AG09309 (cell line): ENCODE measurements at regions not wholly inside any gene's neighbourhood (a gene's known extent, or its start where the extent isn't known, plus 50 kb on each side); places are given as distances from the start of the nearest gene placed in this dataset.

ENCODE experiments used
- DNase-seq: peaks from one replicate; pipeline ENCODE4 v3.0.0-alpha.2; 2010; ENCODE audit warnings: low read depth
- H3K4me3 ChIP-seq: 2 replicates; pipeline ENCODE4 v1.5.1; 2011; ENCODE audit warnings: mild to moderate bottlenecking, low read depth, low read length, moderate library complexity; ENCODE audit not compliant: control insufficient read depth
- TF ChIP-seq, protein P1 (sequence below): IDR thresholded peaks from 2 replicates; pipeline ENCODE4 v1.5.1; 2011; ENCODE audit warnings: mild to moderate bottlenecking, low read depth, low read length, inconsistent platforms; ENCODE audit not compliant: insufficient read depth, control insufficient read depth; ENCODE audit errors: missing control alignments

GRCh38 chr1:106700211-106700610 is 356.3 kb upstream of the PRMT6 start:
- TF ChIP-seq, protein P1, sequence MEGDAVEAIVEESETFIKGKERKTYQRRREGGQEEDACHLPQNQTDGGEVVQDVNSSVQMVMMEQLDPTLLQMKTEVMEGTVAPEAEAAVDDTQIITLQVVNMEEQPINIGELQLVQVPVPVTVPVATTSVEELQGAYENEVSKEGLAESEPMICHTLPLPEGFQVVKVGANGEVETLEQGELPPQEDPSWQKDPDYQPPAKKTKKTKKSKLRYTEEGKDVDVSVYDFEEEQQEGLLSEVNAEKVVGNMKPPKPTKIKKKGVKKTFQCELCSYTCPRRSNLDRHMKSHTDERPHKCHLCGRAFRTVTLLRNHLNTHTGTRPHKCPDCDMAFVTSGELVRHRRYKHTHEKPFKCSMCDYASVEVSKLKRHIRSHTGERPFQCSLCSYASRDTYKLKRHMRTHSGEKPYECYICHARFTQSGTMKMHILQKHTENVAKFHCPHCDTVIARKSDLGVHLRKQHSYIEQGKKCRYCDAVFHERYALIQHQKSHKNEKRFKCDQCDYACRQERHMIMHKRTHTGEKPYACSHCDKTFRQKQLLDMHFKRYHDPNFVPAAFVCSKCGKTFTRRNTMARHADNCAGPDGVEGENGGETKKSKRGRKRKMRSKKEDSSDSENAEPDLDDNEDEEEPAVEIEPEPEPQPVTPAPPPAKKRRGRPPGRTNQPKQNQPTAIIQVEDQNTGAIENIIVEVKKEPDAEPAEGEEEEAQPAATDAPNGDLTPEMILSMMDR, result no peak
- H3K4me3 ChIP-seq, result no peak overlapping the region
- DNase-seq, result peak; percentile 57

DNA sequence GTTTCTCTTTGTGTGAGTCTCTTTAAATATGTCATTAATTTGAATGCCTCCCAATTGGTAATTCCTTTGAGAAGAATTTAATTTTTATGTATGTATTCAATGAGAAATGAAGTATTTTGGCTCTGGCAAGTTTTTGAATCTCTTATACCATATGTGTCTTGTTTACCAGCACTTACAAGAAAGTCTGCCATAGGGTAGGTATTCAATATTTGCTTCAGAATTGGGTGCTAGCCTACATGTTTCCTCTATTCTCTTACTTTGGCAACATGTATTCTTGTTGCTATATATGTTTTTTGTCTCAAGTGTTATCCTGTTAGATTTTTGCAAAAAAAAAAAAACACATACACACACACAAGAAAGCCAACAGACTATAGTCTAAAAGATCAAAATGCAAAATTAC is 350.5 kb upstream of the PRMT6 start:
- H3K4me3 ChIP-seq, result no peak overlapping the region
- DNase-seq, result no peak
- TF ChIP-seq, protein P1, result no peak

- TF ChIP-seq, protein P1, result no peak
- H3K4me3 ChIP-seq, result no peak overlapping the region
- DNase-seq, result no peak
Measured at GRCh38 chr1:106717591-106717990, 338.9 kb upstream of the PRMT6 start.

- TF ChIP-seq, protein P1, result no peak
- no peak overlapping the region for H3K4me3 ChIP-seq
- DNase-seq, result no peak
Measured at GRCh38 chr1:106721790-106722189, 334.7 kb upstream of the PRMT6 start.

- no peak for DNase-seq
- TF ChIP-seq, protein P1, result no peak
- no peak overlapping the region for H3K4me3 ChIP-seq
Measured at GRCh38 chr1:106722466-106722865, 334.0 kb upstream of the PRMT6 start.

- TF ChIP-seq, protein P1, result no peak
- no peak overlapping the region for H3K4me3 ChIP-seq
- DNase-seq, result no peak
Measured at GRCh38 chr1:106727171-106727570, 329.3 kb upstream of the PRMT6 start.
